Caco-2 (cell line): ENCODE measurements at regions not wholly inside any gene's neighbourhood (a gene's known extent, or its start where the extent isn't known, plus 50 kb on each side); places are given as distances from the start of the nearest gene placed in this dataset.

ENCODE experiments used
- BruUV-seq: library from RNA; stranded (reverse); fragments of 400-500 nt; replicated peaks from 2 replicates; lab custom pipeline; 2021; lab: Mats Ljungman, UMichigan
- CTCF ChIA-PET: fragments of 300-600 bp; sonication (Branson Sonifier 250); formaldehyde crosslinking; loops from one replicate; lab custom pipeline; 2022; ENCODE audit warnings: antibody characterized with exemption; lab: Charles Lee
- POLR2A ChIA-PET: fragments of 300-600 bp; sonication (Branson Sonifier 250); formaldehyde crosslinking; loops from one replicate; lab custom pipeline; 2022; ENCODE audit warnings: antibody characterized with exemption; lab: Charles Lee
- DNase-seq, 2 experiments: peaks; one replicate each; pipeline versions ENCODE4 v3.0.0 to v3.0.0-alpha.2; 2020 to 2022
- H3K27me3 ChIP-seq: replicated peaks from 2 replicates; pipeline ENCODE4 v1.6.0; 2011; ENCODE audit warnings: low read length; ENCODE audit not compliant: control insufficient read depth, insufficient read depth
- H3K36me3 ChIP-seq: 2 replicates; pipeline ENCODE4 v1.5.1; 2011; ENCODE audit warnings: low read length; ENCODE audit not compliant: control insufficient read depth, insufficient read depth
- H3K4me1 ChIP-seq: fragments of 250-450 bp; sonication (Bioruptor Pico); 2 replicates; pipeline ENCODE4 v1.5.1; 2020; ENCODE audit warnings: mild to moderate bottlenecking
- H3K4me3 ChIP-seq: 2 replicates; pipeline ENCODE4 v1.5.1; 2011; ENCODE audit warnings: low read depth, mild to moderate bottlenecking, control low read depth, low read length
- H3K9me3 ChIP-seq: fragments of 250-450 bp; sonication (Bioruptor Pico); 2 replicates; pipeline ENCODE4 v1.5.1; 2020; ENCODE audit warnings: mild to moderate bottlenecking, moderate library complexity
- H3K27ac Mint-ChIP-seq: one replicate; pipeline ENCODE4 v1.8.0; 2022; ENCODE audit warnings: mixed read lengths; ENCODE audit not compliant: unreplicated experiment
- H3K27me3 Mint-ChIP-seq: one replicate; pipeline ENCODE4 v1.8.0; 2022; ENCODE audit warnings: mixed read lengths; ENCODE audit not compliant: insufficient read depth, unreplicated experiment
- H3K36me3 Mint-ChIP-seq: one replicate; pipeline ENCODE4 v1.8.0; 2022; ENCODE audit warnings: mild to moderate bottlenecking, mixed read lengths; ENCODE audit not compliant: insufficient read depth, unreplicated experiment
- H3K4me1 Mint-ChIP-seq: one replicate; pipeline ENCODE4 v1.8.0; 2022; ENCODE audit warnings: low read depth, mixed read lengths; ENCODE audit not compliant: unreplicated experiment
- H3K4me3 Mint-ChIP-seq: one replicate; pipeline ENCODE4 v1.8.0; 2022; ENCODE audit warnings: mild to moderate bottlenecking, moderate library complexity, mixed read lengths; ENCODE audit not compliant: unreplicated experiment
- H3K9me3 Mint-ChIP-seq: one replicate; pipeline ENCODE4 v1.8.0; 2022; ENCODE audit warnings: mixed read lengths; ENCODE audit not compliant: unreplicated experiment
- CTCF ChIP-seq, 2 experiments: fragments of 200-600 bp in 1 of 2; IDR thresholded peaks; 1 replicate in 1 of 2; 2 replicates in 1 of 2; pipeline versions ENCODE4 v1.5.1 to v1.8.0; 2011 to 2022; ENCODE audit warnings: antibody characterized with exemption in 1 of 2, control low read depth in 1 of 2, inconsistent platforms in 1 of 2, low read depth in 1 of 2, low read length in 1 of 2, mild to moderate bottlenecking in 1 of 2, moderate library complexity in 1 of 2; ENCODE audit not compliant: insufficient read depth in 1 of 2, severe bottlenecking in 1 of 2, unreplicated experiment in 1 of 2
- intact Hi-C: fragments of 100-400 bp; cut with micrococcal nuclease; formaldehyde crosslinking; loops from one replicate; pipeline ENCODE4 v1.10.0; 2022; ENCODE audit not compliant: unreplicated experiment

DNA sequence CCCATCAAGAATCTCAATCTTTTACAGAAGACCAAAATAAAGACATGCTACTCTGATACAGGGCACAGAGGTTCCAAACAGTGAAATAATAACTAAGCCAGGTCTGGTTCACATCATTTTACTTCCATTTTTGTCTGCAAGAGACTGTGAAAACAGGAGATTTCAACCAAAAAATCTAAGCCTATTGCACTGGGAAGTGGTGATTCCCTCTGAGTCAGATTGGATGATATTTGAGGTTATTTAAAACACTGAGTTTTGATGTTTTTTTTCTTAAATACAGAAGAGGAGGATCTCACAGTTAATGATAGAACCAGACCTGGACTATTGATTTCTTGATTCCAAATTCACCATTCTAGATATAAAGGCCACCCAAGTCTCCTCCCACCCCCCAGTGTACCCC is 117.3 kb upstream of the FAM20A start:
- DNase-seq = no peak
- intact Hi-C loops = no loop called here
- Histone ChIP-seq H3K27me3 (no peaks in the 10 kb centered on the region), H3K36me3 (no peaks in the 10 kb centered on the region), H3K4me1 (no peaks in the 10 kb centered on the region), H3K4me3 (no peak overlapping the region), H3K9me3 (no peaks in the 10 kb centered on the region)
- H3K9me3 Mint-ChIP-seq = no peaks in the 10 kb centered on the region
- H3K4me1 Mint-ChIP-seq = no peaks in the 10 kb centered on the region
- H3K27me3 Mint-ChIP-seq = no peaks in the 10 kb centered on the region
- BruUV-seq = no TSS peak
- H3K4me3 Mint-ChIP-seq = no peak overlapping the region
- H3K36me3 Mint-ChIP-seq = no peaks in the 10 kb centered on the region
- TF ChIP-seq CTCF (IDR thresholded peaks at IDR 0.05; ENCODE audit: insufficient read depth in 1 of 2, low read depth in 1 of 2, low read length in 1 of 2, severe bottlenecking in 1 of 2, unreplicated experiment in 1 of 2) = no peak
- ChIA-PET CTCF (no interaction called here), POLR2A (no interaction called here)
- no peak overlapping the region for H3K27ac Mint-ChIP-seq

- intact Hi-C loops = no loop called here
- H3K27ac Mint-ChIP-seq = no peak overlapping the region
- H3K27me3 ChIP-seq = no peaks in the 10 kb centered on the region
- H3K4me3 Mint-ChIP-seq = no peak overlapping the region
- peaks cover 8% of the 10 kb centered on the region for H3K27me3 Mint-ChIP-seq
- no peak overlapping the region for H3K4me3 ChIP-seq
- H3K36me3 ChIP-seq = no peaks in the 10 kb centered on the region
- POLR2A ChIA-PET = no interaction called here
- no peak for TF ChIP-seq CTCF (IDR thresholded peaks at IDR 0.05; ENCODE audit: insufficient read depth in 1 of 2, low read depth in 1 of 2, low read length in 1 of 2, severe bottlenecking in 1 of 2, unreplicated experiment in 1 of 2)
- no peaks in the 10 kb centered on the region for H3K4me1 ChIP-seq
- BruUV-seq = no TSS peak
- no peak for DNase-seq
- no peaks in the 10 kb centered on the region for H3K4me1 Mint-ChIP-seq
- no peaks in the 10 kb centered on the region for H3K9me3 Mint-ChIP-seq
- CTCF ChIA-PET = no interaction called here
- no peaks in the 10 kb centered on the region for H3K36me3 Mint-ChIP-seq
- 0 out of 2 replicates have a peak, but pooled peaks cover 3% of the 10 kb centered on the region for H3K9me3 ChIP-seq
Observed at GRCh38 chr17:68714676-68715075, 113.5 kb upstream of the FAM20A start.

- Histone ChIP-seq H3K36me3 (no peaks in the 10 kb centered on the region), H3K4me1 (no peaks in the 10 kb centered on the region), H3K27me3 (no peaks in the 10 kb centered on the region), H3K4me3 (no peak overlapping the region), H3K9me3 (0 out of 2 replicates have a peak, but pooled peaks cover 3% of the 10 kb centered on the region)
- no TSS peak for BruUV-seq
- no peak for TF ChIP-seq CTCF (IDR thresholded peaks at IDR 0.05; ENCODE audit: insufficient read depth in 1 of 2, low read depth in 1 of 2, low read length in 1 of 2, severe bottlenecking in 1 of 2, unreplicated experiment in 1 of 2)
- Mint-ChIP-seq H3K27me3 (peaks cover 8% of the 10 kb centered on the region), H3K36me3 (no peaks in the 10 kb centered on the region), H3K4me1 (no peaks in the 10 kb centered on the region), H3K4me3 (no peak overlapping the region), H3K27ac (no peak overlapping the region), H3K9me3 (no peaks in the 10 kb centered on the region)
- intact Hi-C loops = no loop called here
- CTCF ChIA-PET = no interaction called here
- no peak for DNase-seq
- POLR2A ChIA-PET = no interaction called here
Observed at GRCh38 chr17:68711858-68712257, 110.7 kb upstream of the FAM20A start.
